ENCODE measurements at regions not wholly inside any gene's neighbourhood (a gene's known extent, or its start where the extent isn't known, plus 50 kb on each side); places are given as distances from the start of the nearest gene placed in this dataset.

- Histone ChIP-seq H3F3A (ENCODE audit: insufficient read depth, low read length) (no peaks in the 10 kb centered on the region), H3K4me2 (ENCODE audit: low read length) (no peak overlapping the region), H3K9me3 (ENCODE audit: low read length) (no peaks in the 10 kb centered on the region), H3K36me3 (ENCODE audit: insufficient read depth, low read length) (no peaks in the 10 kb centered on the region), H3K27me3 (ENCODE audit: insufficient read depth, low read length) (no peaks in the 10 kb centered on the region), H4K20me1 (ENCODE audit: insufficient read depth, low read length) (no peaks in the 10 kb centered on the region), H3K79me2 (ENCODE audit: insufficient read depth, low read length) (no peaks in the 10 kb centered on the region), H3K27ac (ENCODE audit: low read depth, low read length, poor library complexity, severe bottlenecking) (no peak overlapping the region), H3K4me3 (ENCODE audit: low read depth, low read length, poor library complexity, severe bottlenecking) (no peak overlapping the region), H3K4me1 (ENCODE audit: insufficient read depth, low read length, severe bottlenecking) (no peaks in the 10 kb centered on the region), H2AFZ (ENCODE audit: low read length) (no peak overlapping the region), H3K9me2 (ENCODE audit: low read depth, low read length) (no peaks in the 10 kb centered on the region), H3K9ac (ENCODE audit: low read length) (no peak overlapping the region)
- TF ChIP-seq, protein P1, sequence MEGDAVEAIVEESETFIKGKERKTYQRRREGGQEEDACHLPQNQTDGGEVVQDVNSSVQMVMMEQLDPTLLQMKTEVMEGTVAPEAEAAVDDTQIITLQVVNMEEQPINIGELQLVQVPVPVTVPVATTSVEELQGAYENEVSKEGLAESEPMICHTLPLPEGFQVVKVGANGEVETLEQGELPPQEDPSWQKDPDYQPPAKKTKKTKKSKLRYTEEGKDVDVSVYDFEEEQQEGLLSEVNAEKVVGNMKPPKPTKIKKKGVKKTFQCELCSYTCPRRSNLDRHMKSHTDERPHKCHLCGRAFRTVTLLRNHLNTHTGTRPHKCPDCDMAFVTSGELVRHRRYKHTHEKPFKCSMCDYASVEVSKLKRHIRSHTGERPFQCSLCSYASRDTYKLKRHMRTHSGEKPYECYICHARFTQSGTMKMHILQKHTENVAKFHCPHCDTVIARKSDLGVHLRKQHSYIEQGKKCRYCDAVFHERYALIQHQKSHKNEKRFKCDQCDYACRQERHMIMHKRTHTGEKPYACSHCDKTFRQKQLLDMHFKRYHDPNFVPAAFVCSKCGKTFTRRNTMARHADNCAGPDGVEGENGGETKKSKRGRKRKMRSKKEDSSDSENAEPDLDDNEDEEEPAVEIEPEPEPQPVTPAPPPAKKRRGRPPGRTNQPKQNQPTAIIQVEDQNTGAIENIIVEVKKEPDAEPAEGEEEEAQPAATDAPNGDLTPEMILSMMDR (IDR thresholded peaks at IDR 0.05; ENCODE audit: low read length), result no peak
- no peak for TF ChIP-seq EZH2 (IDR thresholded peaks at IDR 0.05; ENCODE audit: borderline replicate concordance, low read length)
These were observed 154.2 kb downstream of the FHIP1A start for GRCh38 chr4:151563194-151563593.

DNA sequence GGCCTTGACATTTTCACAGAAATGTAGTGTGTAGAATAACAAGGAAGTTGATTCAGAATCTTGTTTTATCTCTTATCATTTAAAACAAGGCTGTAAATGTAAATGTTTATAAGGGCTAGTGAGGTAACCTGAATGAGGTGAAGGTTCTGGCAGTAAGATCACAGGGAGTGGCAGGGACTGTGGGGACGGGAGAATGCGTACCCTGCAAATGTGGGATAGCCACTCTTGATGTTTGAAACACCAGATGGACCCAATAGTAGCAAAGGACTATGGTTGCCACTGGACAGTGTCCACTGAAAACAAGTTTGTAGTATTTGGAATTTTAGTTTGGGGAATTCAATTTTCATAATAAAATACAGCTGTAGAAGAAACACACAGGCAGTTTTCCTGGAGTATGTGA is 155.3 kb downstream of the FHIP1A start:
- Histone ChIP-seq H3K4me3 (ENCODE audit: low read depth, low read length, poor library complexity, severe bottlenecking) (no peak overlapping the region), H3K79me2 (ENCODE audit: insufficient read depth, low read length) (no peaks in the 10 kb centered on the region), H3K9me2 (ENCODE audit: low read depth, low read length) (no peaks in the 10 kb centered on the region), H3K27me3 (ENCODE audit: insufficient read depth, low read length) (no peaks in the 10 kb centered on the region), H3K36me3 (ENCODE audit: insufficient read depth, low read length) (no peaks in the 10 kb centered on the region), H2AFZ (ENCODE audit: low read length) (no peak overlapping the region), H3K9ac (ENCODE audit: low read length) (no peak overlapping the region), H3K4me1 (ENCODE audit: insufficient read depth, low read length, severe bottlenecking) (no peaks in the 10 kb centered on the region), H3K27ac (ENCODE audit: low read depth, low read length, poor library complexity, severe bottlenecking) (no peak overlapping the region), H3F3A (ENCODE audit: insufficient read depth, low read length) (no peaks in the 10 kb centered on the region), H3K9me3 (ENCODE audit: low read length) (no peaks in the 10 kb centered on the region), H3K4me2 (ENCODE audit: low read length) (no peak overlapping the region), H4K20me1 (ENCODE audit: insufficient read depth, low read length) (no peaks in the 10 kb centered on the region)
- TF ChIP-seq, protein P1 (IDR thresholded peaks at IDR 0.05; ENCODE audit: low read length), result no peak
- no peak for TF ChIP-seq EZH2 (IDR thresholded peaks at IDR 0.05; ENCODE audit: borderline replicate concordance, low read length)

DNA sequence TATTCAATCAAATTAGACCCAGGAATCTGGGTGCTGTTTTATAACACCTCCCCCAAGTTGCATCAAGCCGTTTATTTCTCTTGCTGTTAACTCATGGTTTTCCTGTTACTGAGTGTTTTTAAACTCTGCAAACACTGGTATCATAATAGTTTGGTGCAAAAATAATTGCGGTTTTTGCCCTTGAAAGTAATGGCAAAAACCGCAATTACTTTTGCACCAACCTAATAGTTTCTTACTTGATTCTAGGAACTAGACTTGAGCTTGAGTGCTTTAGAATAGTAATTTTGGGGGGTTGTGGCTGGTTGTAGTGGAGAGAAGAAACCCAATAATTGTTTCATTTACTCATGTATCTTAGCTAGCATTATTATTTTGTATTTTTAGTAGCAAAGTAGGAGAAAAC is 156.6 kb downstream of the FHIP1A start:
- Histone ChIP-seq H3K4me1 (ENCODE audit: insufficient read depth, low read length, severe bottlenecking) (no peaks in the 10 kb centered on the region), H3K4me3 (ENCODE audit: low read depth, low read length, poor library complexity, severe bottlenecking) (no peak overlapping the region), H3K4me2 (ENCODE audit: low read length) (no peak overlapping the region), H3K27ac (ENCODE audit: low read depth, low read length, poor library complexity, severe bottlenecking) (no peak overlapping the region), H3K27me3 (ENCODE audit: insufficient read depth, low read length) (no peaks in the 10 kb centered on the region), H3K9me2 (ENCODE audit: low read depth, low read length) (no peaks in the 10 kb centered on the region), H3K9me3 (ENCODE audit: low read length) (no peaks in the 10 kb centered on the region), H3K79me2 (ENCODE audit: insufficient read depth, low read length) (no peaks in the 10 kb centered on the region), H3K9ac (ENCODE audit: low read length) (no peak overlapping the region), H2AFZ (ENCODE audit: low read length) (no peak overlapping the region), H3F3A (ENCODE audit: insufficient read depth, low read length) (no peaks in the 10 kb centered on the region), H3K36me3 (ENCODE audit: insufficient read depth, low read length) (no peaks in the 10 kb centered on the region), H4K20me1 (ENCODE audit: insufficient read depth, low read length) (no peaks in the 10 kb centered on the region)
- no peak for TF ChIP-seq EZH2 (IDR thresholded peaks at IDR 0.05; ENCODE audit: borderline replicate concordance, low read length)
- TF ChIP-seq, protein P1 (IDR thresholded peaks at IDR 0.05; ENCODE audit: low read length), result no peak
